HG02884 (cell line): ENCODE measurements at regions not wholly inside any gene's neighbourhood (a gene's known extent, or its start where the extent isn't known, plus 50 kb on each side); places are given as distances from the start of the nearest gene placed in this dataset.
"Not testable (repeated sequence)": the region's sequence is repeated elsewhere in the genome, so short reads cannot be mapped to it uniquely, and the experiment has no call there.

ENCODE experiments used
- ATAC-seq: cut with Tn5 transposase; IDR thresholded peaks from one replicate; pipeline ENCODE4 v1.9.1; 2021; ENCODE audit warnings: mild to moderate bottlenecking, moderate library complexity; ENCODE audit not compliant: unreplicated experiment

DNA sequence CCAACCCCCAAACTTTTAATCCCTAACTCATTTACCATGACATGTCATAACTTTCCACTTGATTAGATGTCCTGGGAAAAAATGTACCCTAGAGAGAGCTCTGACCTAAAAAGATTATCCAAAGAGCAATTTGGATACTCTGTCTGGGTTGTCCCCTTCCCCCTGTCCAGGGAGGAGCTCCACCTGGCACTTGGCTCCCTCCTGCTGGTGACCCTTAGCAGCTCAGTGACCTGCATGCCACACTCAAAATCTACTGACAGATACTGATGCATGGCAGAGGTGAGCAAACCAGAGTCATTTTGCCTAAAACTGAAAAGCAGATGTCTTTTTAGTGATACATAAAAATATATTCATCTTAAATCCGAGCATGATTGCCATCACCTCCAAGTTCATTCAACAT is 442.3 kb upstream of the CHRM3 start:
- ATAC-seq: no peak

DNA sequence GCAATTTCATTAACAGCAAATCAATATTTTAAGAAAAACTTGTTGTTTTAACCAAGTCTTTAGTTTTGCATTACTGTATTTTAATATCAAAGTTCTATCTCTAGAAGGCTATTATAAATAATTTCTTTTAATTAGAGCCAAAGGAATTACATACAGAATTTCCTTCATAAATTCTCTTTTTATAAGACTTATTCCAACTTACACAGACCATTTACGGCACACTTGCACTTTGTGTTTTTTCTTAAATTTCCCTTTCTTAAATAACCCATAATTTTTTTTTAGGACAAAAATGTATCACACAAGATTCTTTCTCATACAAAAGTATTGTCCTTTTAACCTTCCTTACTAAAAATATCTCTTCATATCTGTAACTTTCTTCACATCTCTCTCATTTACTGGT is 458.5 kb upstream of the CHRM3 start:
- no peak for ATAC-seq

DNA sequence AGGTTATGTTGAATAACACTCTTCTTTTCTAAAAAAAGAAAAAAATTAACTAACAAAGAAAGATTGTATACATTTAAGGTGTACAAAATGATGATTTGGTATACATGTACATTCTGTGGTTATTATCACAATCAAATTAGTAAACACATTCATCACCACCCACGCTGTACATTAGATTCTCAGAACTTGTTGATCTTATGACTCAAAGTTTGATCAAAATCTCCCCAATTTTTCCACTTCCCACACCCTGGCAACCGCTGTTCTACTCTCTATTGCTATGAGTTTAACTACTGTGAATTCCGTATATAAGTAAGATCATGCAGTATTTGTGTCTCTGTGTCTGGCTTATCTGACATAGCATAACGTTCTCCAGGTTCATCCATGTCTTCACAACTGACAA is 469.5 kb upstream of the CHRM3 start:
- no peak for ATAC-seq

DNA sequence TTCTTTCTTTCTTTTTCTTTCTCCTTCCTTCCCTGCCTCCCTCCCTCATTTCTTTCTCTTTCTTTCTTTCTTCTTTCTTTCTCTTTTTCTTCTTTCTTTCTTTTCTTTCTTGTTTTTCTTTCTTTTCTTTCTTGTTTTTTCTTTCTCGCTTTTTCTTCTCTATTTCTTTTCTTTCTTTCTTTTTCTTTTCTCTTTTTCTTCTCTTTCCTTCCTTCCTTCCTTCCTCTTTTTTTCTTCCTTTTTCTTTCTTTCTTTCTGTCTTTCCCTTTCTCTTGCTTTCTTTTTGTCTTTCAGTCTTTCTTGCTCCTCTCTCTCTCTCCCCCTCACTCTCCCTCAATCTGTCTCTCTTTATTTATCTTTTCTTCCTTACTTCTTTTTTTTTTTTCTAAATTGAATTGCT is 472.0 kb upstream of the CHRM3 start:
- ATAC-seq: no peak

DNA sequence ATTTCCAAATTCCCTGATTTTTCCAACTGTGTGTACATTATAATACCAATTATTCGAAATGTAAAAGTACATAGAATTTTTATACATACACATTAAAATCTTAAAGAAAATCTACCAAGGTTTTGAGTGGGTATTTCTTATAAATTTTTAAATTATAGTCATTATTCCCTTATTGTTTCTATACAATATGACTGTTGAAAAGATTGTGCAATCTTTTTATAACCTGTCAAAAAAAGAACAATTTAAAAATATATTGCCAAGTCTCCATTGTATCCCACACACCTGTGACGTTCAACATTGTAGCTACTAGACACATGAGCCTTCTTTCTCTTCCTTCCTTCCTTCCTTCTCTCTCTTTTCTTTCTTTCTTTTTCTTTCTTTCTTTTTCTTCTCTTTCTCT is 473.2 kb upstream of the CHRM3 start:
- ATAC-seq: no peak

DNA sequence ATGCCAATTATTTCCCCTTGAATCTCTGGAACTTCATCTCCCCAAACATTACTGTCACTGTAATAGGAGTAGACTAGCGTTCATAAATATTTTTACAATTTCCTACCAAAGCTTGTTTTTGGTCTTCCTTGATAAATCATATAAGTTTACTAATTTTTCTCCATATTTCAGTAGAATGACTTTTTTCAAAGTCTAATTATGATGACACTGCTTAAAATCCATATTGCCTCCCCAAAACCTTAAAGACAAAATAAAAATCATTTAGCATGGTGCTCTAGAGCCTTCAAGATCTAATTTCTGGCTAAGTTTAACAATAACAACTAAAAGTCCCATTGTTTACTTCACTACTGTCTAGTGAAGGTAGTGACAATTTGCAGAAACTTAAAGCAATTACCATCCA is 474.2 kb upstream of the CHRM3 start:
- ATAC-seq: no peak

DNA sequence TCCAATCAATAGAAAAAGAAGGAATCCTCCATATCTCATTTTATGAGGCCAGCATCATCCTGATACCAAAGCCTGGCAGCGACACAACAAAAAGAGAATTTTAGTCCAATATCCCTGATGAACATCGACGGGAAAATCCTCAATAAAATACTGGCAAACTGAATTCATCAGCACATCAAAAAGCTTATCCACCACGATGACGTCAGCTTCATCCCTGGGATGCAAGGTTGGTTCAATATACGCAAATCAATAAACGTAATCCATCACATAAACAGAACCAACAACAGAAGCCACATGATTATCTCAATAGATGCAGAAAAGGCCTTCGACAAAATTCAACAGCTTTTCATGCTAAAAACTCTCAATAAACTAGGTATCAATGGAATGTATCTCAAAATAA is 483.6 kb upstream of the CHRM3 start:
- not testable (repeated sequence) for ATAC-seq

DNA sequence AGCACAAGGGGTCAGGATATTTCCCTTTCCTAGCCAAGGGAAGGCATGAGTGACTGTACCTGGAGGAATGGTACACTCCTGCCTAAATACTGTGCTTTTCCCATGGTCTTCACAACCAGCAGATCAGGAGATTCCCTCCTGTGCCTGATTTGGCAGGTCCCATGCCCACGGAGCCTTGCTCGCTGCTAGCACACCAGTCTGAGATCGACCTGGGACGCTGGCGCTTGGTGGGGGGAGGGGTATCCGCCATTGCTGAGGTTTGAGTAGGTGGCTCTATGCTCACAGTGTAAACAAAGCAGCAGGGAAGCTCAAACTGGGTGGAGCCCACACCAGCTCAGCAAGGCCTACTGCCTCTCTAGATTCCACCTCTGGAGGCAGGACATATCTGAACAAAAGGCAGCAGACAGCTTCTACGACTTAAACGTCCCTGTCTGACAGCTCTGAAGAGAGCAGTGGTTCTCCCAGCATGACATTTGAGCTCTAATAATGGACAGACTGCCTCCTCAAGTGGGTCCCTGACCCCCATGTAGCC is 486.0 kb upstream of the CHRM3 start:
- ATAC-seq: no peak

DNA sequence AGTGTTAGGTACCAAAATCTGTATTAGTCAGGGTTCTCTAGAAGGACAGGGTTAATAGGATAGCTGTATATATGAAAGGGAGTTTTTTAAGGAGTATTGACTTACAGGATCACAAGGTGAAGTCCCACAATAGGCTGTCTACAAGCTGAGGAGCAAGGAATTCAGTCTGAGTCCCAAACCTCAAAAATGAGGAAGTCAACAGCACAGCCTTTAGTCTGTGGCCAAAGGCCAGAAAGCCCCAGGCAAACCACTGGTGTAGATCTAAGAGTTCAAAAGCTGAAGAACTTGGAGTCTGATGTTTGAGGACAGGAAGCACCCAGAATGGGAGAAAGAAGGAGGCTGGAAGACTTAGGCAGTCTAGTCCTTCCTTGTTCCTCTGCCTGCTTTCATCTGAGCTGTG is 487.5 kb upstream of the CHRM3 start:
- no peak for ATAC-seq

DNA sequence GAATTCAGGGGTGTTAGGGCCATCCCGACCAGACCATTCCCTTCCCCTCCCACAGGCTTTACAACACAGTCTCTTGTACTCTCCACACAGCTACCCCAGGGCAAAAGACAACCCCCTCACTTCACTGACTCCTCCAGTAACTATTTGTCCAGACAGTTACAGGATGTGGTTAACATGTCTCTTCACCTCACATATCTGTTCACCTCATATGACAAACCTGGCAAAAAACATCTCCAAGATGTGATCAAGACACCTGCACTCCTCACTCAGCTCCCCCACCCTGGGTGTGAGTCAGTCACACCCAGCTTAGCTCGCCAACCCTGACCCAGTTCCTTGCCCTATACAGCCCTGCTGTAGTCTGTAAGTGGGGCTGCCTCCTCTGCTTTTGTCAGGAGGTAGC is 490.5 kb upstream of the CHRM3 start:
- ATAC-seq: no peak

DNA sequence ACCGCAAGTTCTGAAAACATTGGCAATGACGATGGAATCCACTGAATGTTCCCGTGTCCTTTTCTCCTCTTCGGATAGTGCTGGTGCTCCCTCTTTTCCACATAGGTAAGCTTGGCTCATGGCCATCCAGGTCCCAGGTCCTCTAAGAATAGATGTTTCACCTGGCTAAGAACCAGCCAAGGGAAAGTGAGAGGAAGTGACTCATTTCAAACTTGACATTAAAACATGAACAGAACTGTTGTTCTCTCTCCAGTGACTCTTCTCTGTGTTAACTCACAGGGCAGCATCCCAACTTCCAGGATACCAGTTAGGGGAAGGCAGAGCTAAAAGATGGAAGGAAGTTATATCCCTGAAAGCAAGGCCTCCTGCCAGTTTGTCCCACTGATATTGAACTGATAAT is 493.8 kb upstream of the CHRM3 start:
- ATAC-seq: no peak

DNA sequence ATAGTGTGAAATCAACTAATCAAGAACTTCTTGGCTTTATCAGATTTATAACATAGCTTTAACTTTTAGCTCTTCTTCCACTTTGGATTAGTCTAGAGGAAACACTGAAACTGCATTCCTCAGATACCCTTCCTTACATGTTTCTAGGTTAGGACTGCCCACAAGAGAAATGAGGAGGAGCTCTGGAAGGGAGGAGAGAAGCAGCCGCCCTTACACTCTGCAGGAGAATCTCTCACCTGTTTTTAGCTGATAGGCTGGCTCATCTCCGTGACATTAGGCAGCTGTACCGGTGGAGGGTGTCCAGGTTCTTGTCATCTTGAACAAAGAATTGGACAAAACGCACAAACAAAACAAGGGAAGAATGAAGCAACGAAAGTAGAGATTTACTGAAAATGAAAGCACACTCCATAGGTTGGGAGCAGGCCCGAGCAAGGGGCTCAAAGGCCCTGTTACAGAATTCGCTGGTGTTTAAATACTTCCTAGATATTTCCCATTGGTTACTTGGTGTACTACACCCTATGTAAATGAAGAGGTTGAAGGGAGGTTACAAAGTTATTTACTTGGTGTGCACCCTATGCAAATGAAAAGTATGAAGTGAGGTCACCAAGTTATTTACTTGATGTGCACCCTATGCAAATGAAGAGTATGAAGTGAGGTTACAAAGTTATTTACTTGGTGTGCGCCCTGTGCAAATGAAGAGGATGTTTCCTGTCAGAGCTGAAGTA is 524.9 kb upstream of the CHRM3 start:
- ATAC-seq: no peak

DNA sequence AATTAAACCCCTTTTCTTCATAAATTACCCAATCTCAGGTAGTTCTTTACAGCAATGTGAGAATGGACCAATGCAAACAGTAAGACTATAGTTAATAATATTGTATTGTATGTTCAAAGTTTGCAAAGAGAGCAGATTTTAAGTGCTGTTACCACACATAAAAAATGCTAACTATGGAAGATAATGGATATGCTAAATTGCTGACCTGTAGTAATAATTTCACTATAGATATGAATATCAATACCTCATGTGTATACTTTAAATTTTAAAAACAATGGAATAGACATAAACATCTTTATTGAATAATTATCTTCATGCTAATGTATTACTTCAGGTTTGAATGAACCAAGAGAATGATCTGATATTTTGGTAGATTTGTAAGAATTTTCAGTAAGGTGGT is 552.4 kb upstream of the CHRM3 start:
- no peak for ATAC-seq

DNA sequence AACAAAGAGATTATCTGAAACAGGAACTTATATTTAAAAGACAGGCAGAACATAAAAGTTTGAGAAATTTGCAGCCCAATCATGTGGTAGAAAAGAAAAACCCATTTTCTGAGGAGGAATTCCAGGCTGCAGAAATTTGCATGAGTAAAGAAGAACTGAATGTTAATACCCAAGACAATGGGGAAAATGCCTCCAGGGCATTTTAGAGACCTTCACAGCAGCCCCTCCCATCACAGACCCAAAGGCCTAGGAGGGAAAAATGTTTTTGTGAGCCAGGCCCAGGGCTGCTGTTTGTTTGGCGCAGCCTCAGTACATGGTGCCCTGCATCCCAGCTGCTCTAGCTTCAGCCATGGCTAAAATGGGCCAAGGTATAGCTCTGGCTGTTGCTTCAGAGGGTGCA is 554.3 kb upstream of the CHRM3 start:
- no peak for ATAC-seq

DNA sequence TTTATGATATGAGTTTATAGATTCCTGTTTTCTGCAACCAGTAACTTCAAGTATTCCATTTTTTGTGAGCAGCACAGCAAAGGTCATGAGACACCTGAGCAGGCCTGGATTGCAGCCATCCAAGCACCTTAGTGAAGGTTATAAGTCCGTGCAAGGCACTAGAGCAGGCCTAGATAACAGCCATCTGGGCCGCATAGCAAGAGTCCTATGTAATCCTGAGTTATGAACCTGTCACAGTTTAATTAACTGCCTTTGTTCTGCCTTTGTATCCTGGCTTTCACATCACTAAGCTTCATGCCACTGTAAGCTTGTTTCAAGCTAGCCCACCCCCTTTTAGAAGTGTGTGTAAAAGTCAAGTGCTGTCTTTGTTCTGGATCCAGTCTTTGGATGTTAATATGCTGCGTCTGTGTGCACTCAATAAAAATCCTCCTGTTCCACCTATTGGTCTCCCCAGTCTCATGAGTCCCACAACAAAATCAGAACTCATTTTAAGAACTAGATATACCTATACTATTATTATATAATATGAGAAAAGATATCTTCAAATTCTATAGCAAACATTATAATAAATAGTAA is 556.2 kb upstream of the CHRM3 start:
- no peak for ATAC-seq

DNA sequence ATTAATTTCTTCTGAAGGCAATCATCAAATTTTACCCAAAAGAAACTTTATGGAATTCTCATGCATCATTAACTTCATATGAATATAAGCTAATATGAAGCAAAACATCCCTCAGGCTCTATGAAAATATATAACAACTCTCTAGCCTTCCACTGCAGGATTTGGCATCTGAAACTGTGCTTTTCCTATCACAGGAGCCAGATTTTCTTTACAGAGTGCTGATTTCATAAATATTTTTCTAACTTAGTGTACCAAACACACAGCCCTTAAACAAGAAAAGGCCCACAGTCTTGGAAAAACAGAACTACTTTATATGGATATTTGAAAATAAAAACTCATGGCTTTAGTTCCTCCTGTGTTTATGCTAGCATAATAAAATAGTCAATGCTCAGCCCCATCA is 559.5 kb upstream of the CHRM3 start:
- ATAC-seq: no peak

DNA sequence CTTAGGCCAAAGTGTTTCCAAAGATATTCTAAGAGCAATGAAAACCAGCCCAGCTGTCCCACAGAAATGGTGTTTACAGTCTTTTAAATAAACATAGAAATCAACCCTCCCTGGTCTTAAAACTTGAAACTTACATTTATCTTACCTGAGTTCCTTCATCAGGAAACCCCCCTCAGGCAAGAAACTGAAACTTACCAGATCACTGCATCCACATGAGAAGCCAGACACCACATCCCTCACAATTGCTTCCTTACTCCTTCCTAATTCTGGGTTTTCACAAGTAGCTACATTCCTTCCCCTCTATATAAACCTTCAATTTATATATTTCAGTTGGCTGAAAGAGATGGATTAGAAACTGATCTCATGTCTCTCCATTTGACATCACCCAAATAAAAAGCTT is 563.0 kb upstream of the CHRM3 start:
- ATAC-seq: no peak

DNA sequence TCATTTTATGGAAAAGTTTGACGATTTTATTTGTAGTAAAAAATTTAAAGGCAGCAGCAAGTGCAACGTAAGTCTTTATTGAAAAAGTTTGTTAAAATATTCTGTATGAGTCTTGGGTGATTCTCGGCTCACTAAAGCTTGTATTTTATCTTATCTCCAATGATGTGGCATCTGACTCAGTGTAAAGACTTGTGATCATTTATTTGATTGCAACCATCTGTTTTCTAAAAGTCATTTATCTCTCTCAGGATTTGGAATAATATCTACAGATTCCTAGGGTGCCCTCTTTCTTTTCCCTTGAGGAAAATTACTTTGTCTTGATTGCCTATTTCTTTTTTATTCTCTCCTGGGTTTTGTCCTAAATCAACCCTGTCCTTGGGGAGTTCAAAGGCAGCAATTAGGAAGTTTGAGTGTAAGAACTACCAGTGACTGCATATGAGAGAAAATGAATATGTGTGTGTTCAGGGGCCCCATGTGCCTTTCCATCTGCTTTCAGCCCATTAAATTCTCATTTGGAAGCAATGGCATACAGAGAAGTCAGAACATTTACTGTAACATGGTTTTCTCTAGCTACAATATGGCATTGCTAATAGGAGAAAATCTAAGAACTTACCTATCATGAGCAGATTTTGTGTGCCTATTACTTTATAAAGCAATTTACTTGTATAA is 575.0 kb upstream of the CHRM3 start:
- no peak for ATAC-seq

DNA sequence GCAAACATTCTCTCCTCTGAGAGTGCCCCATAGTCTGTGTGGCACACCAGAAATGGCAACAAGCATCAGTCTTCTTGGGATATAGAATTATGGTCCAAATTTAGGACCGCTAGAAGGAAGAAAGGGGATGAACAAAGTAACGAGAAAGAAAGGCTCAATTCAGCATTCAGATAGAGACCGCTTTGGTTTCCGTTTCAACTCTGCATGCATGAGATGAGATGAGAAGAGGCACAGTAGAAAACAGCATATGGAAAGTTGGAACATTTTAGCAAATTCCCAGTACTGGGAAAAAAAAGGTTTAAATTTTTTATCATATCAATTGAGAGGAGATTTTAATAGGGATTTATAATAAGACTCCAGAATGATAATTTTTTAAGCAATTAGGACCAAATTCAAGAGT is 595.5 kb upstream of the CHRM3 start:
- ATAC-seq: no peak

DNA sequence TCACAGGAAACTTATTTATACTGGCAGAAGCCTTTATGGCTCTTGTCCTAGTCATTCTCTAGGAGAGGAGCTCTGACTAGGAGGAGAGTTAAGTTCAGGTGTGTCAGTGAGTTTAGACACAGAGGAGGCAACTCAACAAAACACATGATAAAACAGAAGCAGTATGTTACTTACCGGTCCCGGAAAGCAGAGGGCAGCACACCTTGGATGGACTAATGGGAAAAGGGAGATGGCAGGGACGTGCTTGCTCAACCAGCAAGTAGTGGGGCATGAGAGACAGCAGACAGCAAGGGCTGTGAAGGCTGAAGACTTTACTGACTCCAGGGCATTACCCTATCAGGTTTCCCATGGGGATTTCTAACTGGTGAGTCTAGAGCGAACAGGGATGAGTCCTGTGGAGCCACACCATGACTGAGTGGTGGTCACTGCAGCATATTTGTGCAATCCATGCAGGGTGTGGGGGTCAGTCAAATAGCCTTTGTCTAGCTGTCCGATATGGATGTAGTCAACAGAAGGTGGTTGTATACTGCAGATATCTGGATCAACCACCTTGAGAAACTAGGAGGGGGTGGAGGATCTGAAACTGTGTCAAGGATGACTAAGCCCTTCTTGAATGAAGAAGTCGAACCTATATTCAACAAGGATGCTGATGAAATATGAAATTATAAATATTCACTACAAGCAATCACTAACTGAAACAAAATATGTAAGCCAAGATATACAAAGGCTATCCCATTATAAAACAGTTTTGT is 596.3 kb upstream of the CHRM3 start:
- ATAC-seq: no peak

DNA sequence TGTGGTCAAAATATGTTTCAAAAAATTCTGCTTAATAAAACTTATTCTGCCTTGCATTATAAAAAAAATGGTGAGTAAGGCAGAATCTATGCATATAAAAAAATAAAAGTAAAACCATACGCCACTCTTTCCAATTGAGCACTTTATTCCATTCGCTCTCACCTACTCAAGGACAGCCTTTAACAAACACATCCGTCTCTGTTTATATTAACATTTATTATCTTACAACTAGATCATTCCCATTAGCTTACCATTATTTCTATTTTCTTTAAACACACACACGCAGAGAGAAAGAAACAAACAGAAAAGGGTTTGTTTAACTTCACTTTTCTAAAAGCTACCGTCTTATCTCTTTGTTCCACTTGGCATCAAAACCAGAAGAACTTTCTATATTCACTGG is 598.9 kb upstream of the CHRM3 start:
- ATAC-seq: no peak

DNA sequence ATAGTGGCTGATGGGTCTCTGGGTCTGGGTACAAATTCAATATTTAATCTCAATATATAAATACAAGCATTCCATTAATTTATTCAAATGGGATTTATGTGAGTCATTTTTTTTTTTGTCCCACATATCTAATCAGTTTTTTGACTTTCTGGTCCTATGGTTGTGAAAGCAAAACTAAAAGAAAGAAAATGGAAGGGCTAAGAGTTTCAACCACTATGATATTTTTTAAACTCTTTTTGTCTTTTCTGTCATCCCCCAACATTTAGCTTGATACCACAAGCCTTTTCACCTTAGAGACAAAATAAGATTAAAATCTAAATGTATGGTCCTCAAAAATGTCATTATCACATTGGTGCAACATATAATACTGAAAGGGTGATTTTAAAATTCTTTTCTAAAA is 602.7 kb upstream of the CHRM3 start:
- no peak for ATAC-seq
